Lung (tissue), 11 donors: ENCODE measurements at regions not wholly inside any gene's neighbourhood (a gene's known extent, or its start where the extent isn't known, plus 50 kb on each side); places are given as distances from the start of the nearest gene placed in this dataset.

Experiments
- ATAC-seq: fragments of 200-7000 bp; cut with Tn5 transposase; one replicate; pipeline ENCODE4 v1.9.1; 2020; ENCODE audit warnings: moderate number of reproducible peaks; ENCODE audit not compliant: insufficient read depth, low FRiP score
- DNase-seq, 3 donors: peaks; one replicate each; pipeline ENCODE4 v3.0.0-alpha.2; 2013 to 2017
- H3K27ac ChIP-seq, 2 donors: one replicate each; pipeline ENCODE4 v1.5.1; 2013; ENCODE audit warnings: mild to moderate bottlenecking in 2 of 2, moderate library complexity in 2 of 2, control low read depth in 1 of 2, inconsistent platforms in 1 of 2, low read depth in 1 of 2, low read length in 1 of 2
- H3K27me3 ChIP-seq, 3 donors: one replicate each; pipeline ENCODE4 v1.5.1; 2013; ENCODE audit warnings: low read length in 2 of 3; ENCODE audit not compliant: control insufficient read depth in 3 of 3, insufficient read depth in 3 of 3
- H3K36me3 ChIP-seq, 4 donors: one replicate each; pipeline ENCODE4 v1.5.1; 2013; ENCODE audit warnings: low read length in 4 of 4, mild to moderate bottlenecking in 1 of 4, moderate library complexity in 1 of 4; ENCODE audit not compliant: control insufficient read depth in 4 of 4, insufficient read depth in 4 of 4
- H3K4me1 ChIP-seq, 5 donors: one replicate each; pipeline ENCODE4 v1.5.1; 2013; ENCODE audit warnings: low read length in 5 of 5, mild to moderate bottlenecking in 2 of 5, moderate library complexity in 1 of 5; ENCODE audit not compliant: control insufficient read depth in 5 of 5, insufficient read depth in 5 of 5
- H3K4me3 ChIP-seq: one replicate; pipeline ENCODE4 v1.5.1; 2013; ENCODE audit warnings: mild to moderate bottlenecking, control low read depth, moderate library complexity
- H3K9ac ChIP-seq, 2 donors: one replicate each; pipeline ENCODE4 v1.5.1; 2013; ENCODE audit warnings: low read length in 2 of 2, control low read depth in 1 of 2; ENCODE audit not compliant: insufficient read depth in 1 of 2
- H3K9me3 ChIP-seq, 4 donors: one replicate each; pipeline ENCODE4 v1.5.1; 2013; ENCODE audit warnings: low read length in 3 of 4, mild to moderate bottlenecking in 1 of 4, moderate library complexity in 1 of 4; ENCODE audit not compliant: control insufficient read depth in 4 of 4, insufficient read depth in 3 of 4
- CTCF ChIP-seq: IDR thresholded peaks from 2 replicates; pipeline ENCODE4 v1.5.1; 2012; ENCODE audit warnings: mild to moderate bottlenecking; ENCODE audit errors: control extremely low read depth, extremely low read depth
- WGBS, 2 donors: extraction: QIAGEN DNeasy Blood & Tissue Kit; methylation state at CpG; one replicate each; pipeline ENCODE4 v1.1.7; 2013; 5-methylcytosine and 5-hydroxymethylcytosine counted together
- donor health status: control.
- donor health status: control.
- donor health status: Bipolar disorder and iron deficiency.
- donor health status: healthy.
- donor health status: DM: yes; HTN: yes; CAD: no.

- H3K27me3 ChIP-seq: no peaks in the 10 kb centered on the region
- H3K27ac ChIP-seq: no peak overlapping the region
- H3K36me3 ChIP-seq: no peaks in the 10 kb centered on the region
- 71 to 86% methylated on average over 6 of the region's 6 CpGs for WGBS, 2 donors
- H3K4me3 ChIP-seq: no peak overlapping the region
- no peak for TF ChIP-seq CTCF
- H3K9ac ChIP-seq: no peak overlapping the region
- peaks cover 0 to 4% (median 2%) of the 10 kb centered on the region in 5 donors for H3K4me1 ChIP-seq
- ATAC-seq (no peak), DNase-seq (no peak)
- peaks cover 0 to 8% (median 5%) of the 10 kb centered on the region in 4 donors for H3K9me3 ChIP-seq
These were observed 164.7 kb upstream of the SH3BP4 start for GRCh38 chr2:234787114-234787513.

- ATAC-seq: no peak
- no peaks in the 10 kb centered on the region for H3K9me3 ChIP-seq
These were observed 177.9 kb upstream of the SH3BP4 start for GRCh38 chr2:234773764-234774409.

GRCh38 chr2:234773129-234773528 is 178.7 kb upstream of the SH3BP4 start:
- ATAC-seq (no peak), DNase-seq (no peak)
- Histone ChIP-seq H3K9ac (no peak overlapping the region), H3K9me3 (no peaks in the 10 kb centered on the region), H3K4me3 (no peak overlapping the region), H3K27me3 (no peaks in the 10 kb centered on the region), H3K4me1 (peaks cover 0 to 49% (median 26%) of the 10 kb centered on the region in 5 donors), H3K36me3 (no peaks in the 10 kb centered on the region), H3K27ac (no peak overlapping the region)
- TF ChIP-seq CTCF: no peak
- WGBS, 2 donors: 89 to 95% methylated on average over 5 of the region's 5 CpGs

More at GRCh38 chr2:234773764-234774409, 177.9 kb upstream of the SH3BP4 start:
- Histone ChIP-seq H3K4me1 (peaks cover 0 to 44% (median 26%) of the 10 kb centered on the region in 5 donors), H3K36me3 (no peaks in the 10 kb centered on the region), H3K4me3 (no peak overlapping the region), H3K27me3 (no peaks in the 10 kb centered on the region), H3K9ac (no peak overlapping the region), H3K27ac (no peak overlapping the region)
- WGBS, 2 donors: 81% methylated on average over 5 of the region's 5 CpGs
- DNase-seq: no peak
- TF ChIP-seq CTCF: no peak

GRCh38 chr2:234772733-234773060 is 179.1 kb upstream of the SH3BP4 start:
- H3K9ac ChIP-seq: no peak overlapping the region
- ATAC-seq (no peak), DNase-seq (peak; percentile 34 to 40 (median 36))
- TF ChIP-seq CTCF: no peak
- H3K4me1 ChIP-seq: peaks cover 0 to 49% (median 26%) of the 10 kb centered on the region in 5 donors
- H3K9me3 ChIP-seq: no peaks in the 10 kb centered on the region
- H3K36me3 ChIP-seq: no peaks in the 10 kb centered on the region
- no peak overlapping the region for H3K27ac ChIP-seq
- 83 to 94% methylated on average over 8 of the region's 8 CpGs for WGBS, 2 donors
- H3K27me3 ChIP-seq: no peaks in the 10 kb centered on the region
- no peak overlapping the region for H3K4me3 ChIP-seq
